Head of caudate nucleus (tissue), 42 donors: ENCODE measurements at regions not wholly inside any gene's neighbourhood (a gene's known extent, or its start where the extent isn't known, plus 50 kb on each side); places are given as distances from the start of the nearest gene placed in this dataset.

ENCODE experiments used
- DNase-seq, 42 donors: peaks; one replicate each; pipeline versions ENCODE4 v3.0.0 to v3.0.0-alpha.2; 2020 to 2021; ENCODE audit warnings: mixed read lengths in 7 of 42
- intact Hi-C: fragments of 100-400 bp; cut with DNase I; formaldehyde crosslinking; loops from one replicate; pipeline ENCODE4 v1.15.0; 2022

DNA sequence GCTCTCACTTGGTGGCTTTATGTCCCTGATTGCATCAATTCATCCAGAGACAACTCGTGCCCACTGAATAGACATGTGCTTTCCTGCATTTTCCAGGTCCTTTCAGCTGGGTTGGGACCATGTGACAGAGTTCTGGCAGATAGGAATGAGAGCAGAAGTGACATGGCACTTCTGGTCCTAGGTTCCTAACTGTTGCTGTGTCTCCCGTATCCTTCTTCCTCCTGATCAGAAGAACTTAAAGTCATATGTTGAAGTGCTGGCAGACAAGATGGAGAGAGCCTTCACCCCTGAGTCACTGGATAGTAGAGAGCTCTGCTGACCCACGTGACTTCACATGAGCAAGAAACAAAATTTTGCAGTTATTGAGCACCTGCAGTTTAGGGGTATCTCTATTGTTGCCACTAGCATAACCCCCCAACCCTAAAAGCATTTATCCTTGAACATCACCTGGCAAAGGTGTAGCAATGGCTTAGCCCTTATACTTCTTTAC lies 80.0 kb downstream of the NREP start:
- intact Hi-C loops: no loop called here
- DNase-seq: no peak

DNA sequence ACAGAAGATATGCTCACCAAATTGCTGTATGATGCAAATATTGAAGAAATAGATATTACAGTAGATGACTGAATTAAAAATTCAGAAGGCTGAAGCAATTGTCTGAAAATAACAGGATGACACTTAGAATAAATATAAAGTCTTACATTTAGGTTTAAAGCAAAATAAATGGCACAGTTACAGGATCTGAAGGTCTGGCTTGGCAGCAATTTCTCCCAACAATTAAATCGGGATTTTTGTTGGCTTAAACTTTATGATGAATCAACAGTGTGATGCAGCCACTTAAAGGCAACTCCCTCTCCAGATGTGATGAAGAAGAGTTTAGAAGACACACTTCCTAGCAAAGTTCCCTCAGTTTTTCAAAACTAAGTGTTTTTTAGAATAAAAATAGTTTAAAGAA lies 80.5 kb downstream of the NREP start:
- no peak for DNase-seq
- intact Hi-C loops: no loop called here

DNA sequence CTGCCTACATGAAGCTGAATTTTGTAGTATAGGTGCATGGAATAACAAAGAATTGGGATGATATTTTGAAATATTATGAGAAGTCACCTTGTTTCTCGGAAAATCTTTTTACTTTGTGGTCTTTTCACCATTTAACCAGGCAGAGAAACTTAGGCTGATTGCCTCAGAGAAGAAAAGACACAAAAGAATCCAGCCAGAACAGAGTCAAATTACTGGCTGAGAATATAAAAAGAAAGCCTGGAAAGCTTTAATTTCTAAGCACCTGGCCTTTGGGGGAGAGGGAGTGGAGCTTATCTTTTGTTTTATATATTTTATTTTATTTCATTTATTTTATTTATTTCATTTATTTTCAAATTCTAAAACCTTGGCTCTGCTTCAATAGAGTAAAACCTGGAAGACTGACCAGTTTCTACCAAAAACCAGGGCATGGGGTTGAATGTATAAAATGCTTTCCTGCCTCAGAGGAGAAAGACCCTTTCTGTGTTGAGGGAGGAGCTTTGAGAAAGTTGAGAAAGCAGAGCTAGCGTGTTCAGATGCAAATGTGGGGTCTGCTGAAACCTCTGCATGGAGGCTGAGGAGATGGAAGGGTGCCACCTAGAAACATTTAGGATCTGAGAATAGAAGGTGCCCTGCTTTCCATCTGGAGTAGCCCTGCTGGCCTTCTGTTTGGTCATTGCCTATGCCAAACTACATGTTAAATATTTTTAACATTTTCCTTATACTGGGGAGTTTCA lies 81.6 kb downstream of the NREP start:
- DNase-seq: no peak

DNA sequence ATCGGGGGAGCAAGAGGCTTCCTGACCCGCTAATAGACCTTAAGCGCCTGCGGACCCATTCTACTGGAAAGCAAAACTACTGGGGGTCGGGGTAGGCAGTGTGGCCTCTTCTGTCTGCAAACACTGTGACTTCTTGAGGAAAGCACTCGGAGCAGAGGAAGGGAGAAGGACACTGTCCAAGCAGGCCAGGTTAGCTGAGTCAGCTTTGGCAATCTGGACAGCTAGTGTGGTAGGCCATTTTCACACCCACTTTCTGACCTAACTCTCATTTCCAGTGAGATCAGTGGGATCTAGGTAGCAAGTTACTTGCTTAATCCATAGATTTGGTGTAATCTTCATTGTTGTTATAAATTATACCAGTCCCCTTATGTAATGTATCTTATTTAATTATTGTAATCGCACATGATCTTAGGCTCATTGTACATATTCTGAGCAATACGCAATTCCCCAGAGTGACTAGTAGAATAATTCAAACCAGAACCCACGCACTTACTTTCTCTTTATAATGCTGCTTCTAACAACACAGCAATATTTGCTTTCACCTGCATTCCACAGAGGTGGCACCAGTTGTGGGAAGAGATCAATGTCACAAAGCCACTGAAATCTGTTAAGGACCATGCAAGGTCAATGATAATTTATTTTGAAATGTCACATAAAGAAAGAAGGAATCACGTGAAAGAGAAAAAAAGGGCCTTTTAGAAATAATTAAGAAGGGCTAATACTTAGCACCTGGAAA lies 82.9 kb downstream of the NREP start:
- intact Hi-C loops: no loop called here
- no peak for DNase-seq

More for the DNA sequence above, 81.6 kb downstream of the NREP start:
- intact Hi-C loops: no loop called here

DNA sequence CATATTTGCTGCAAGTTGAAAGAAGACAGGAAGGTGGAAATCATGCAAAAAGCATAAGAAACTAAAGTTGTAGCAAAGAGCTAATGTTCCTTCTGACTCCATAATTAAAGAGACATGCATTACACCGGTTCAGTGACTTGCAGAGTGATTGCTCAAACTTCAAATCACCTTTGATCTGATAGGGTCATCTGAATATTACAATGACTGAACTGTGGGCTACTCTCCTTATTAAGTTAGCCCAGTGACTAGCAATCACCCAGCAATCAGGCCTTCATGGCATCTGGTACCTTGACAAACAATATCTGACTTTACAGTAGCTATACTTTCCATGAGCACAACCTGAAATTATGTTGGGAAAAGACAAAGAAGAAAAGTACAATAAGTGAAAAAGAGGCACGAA lies 84.9 kb downstream of the NREP start:
- intact Hi-C loops: no loop called here
- DNase-seq: no peak

DNA sequence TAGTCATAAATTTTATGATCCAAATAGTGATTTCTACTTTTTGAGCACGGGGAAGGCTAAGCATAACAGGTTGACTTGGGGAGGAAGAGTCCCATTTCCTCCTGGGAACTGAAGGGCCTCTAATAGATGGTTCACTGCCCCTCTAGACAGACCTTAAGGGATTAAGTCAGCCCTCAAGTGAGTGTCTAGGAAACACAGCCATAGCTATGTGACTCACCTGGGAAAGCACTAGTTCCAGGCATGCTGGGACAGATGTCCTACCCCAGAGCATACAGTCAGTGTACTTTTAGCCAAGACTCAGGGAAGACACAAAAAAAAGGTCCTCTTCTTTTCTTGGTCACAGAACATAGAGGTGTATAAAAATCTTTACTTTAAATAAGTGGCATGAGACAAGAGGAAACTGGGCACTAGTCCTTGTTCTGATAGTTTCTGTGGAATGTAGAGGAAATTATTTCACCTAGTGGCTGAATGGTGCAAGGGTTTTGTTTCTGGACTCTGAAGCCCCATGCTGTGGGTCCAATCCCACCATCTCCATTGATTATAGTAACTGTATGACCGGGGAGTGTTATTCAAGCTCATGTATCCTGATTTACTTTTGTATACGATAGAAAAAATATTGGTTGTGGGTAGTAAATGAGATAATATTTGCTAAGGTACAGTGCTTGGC lies 86.0 kb downstream of the NREP start:
- intact Hi-C loops: no loop called here
- no peak for DNase-seq

DNA sequence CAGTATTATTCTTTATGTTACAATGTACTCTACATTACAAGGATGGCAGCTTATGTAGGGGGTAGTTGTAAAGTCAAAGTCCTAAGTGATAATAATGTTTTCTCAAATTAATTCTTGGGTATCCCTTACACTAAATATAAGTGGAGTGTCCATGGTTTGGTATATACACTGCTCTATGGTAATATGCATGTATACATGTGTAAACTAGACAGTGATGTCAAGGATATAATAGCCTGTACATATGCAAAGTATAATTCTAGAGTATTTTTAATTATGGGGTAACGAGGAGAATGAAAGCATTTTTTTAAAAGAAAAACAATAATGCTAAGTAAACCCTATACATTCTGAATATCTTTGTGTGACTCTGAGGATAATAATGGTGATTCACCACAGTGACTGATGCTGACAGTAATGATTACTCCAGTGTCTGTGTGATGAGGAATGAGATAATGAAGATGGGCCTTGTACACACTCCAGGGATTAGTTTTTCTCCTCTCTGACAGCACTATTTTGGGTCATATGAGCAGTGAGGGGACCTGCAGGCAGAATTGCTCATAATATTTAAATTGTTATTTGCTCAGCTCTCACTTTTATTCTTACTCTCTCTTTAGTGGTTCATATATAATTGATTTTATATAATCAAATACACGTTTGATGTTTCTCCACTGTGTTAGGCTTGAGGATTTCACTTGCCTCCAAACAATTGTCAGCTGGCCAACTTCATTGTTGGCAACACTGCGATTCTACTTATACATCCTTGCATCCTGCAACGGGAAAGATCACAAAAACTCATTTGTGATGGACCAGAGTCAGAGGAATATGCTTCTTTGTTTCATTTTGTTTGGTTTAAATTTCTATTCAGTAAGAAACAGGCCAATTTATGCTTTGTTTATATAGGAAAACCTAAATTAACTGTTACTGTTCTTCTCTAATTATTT lies 88.2 kb downstream of the NREP start:
- no peak for DNase-seq
- intact Hi-C loops: no loop called here

DNA sequence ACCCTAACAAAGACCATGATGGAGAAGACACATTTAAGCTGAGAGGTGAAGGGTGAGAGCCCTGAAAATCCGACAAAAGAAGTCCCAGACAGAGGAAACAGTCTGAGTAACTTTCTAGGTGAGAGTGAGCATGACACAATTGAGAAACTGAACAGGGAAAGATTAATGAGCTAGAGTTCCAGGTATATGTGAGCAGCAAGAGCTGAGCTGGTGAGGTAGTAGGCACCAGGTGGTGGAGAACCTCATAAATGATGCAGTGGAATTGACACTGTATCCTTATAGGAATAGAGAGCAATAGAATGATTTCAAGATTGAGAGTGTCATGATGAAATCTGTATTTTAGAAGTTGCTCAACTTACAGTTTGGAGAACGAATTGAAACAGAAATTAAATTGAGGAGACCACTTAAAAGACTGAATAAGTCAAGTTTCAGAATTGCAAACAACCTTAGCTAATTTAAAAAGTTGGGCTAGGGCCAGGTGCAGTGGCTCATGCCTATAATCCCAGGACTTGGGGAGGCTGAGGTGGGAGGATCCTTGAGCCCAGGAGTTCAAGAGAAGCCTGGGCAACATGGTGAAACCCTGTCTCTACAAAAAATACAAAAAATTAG lies 89.8 kb downstream of the NREP start:
- intact Hi-C loops: no loop called here
- no peak for DNase-seq

DNA sequence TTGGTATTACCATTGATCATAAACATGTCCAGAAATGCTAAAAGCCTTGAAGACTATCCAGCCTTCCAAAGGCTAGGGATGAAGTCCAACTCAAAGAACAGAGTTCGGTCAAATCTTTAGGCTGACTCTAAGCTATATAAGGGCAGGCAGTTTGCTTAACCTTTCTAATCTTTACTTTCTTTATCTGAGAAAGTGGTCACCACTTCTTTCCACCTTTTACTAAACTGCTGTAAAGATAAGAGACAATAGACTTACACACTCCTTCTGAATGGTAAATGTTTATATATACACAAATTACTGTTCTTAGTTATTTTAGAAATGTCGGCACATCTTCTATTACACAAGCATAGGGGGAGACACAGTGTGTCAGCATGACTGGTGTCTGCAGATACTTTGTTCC lies 100.4 kb downstream of the NREP start:
- intact Hi-C loops: no loop called here
- DNase-seq: no peak

DNA sequence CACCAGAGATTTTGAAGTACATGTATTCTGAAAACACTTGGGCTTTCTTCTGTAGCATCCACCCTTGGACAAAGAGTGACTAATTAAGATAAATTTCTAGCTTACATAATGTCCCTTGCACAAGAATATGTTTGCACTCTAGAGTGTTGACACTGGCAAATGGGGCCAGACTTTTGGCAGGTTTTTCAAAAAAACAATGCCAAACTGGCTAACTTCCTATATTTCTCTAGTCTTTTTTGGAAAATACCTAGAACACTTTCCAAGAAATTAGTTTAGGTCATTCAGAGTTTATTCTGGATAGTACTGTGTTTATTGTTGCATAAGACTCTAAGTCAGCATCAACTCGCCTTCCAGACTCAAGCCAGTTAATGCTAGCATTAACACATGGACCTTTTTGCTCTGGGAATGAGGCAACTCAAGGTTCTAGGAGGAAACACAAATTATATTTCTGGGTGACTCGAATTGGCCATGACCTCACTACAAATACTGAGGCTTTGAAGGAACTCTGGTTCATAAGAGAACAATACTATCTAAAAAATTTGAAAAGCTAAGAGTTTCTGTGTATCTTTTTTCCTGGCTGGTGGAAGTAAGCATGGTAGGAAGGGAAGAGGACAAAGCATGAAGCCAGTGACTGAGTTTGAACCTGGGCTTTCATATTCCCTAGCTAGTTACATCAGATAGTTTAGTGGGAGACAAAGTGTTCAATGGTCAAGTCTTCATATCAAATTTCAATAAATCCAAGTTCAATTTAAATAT lies 101.6 kb downstream of the NREP start:
- DNase-seq: no peak
- intact Hi-C loops: no loop called here

DNA sequence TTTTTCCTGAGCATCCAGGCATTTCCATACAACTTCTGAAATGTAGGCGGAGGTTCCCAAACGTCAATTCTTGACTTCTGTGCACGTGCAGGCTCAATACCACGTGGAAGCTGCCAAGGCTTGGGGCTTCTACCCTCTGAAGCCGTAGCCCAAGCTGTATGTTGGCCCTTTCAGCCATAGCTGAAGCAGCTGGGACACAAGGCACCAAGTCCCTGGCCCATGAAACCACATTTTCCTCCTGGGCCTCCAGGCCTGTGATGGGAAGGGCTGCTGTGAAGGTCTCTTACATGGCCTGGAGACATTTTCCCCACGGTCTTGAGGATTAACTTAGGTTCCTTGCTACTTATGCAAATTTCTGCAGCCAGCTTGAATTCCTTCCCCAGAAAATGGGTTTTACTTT lies 103.6 kb downstream of the NREP start:
- intact Hi-C loops: no loop called here
- DNase-seq: no peak

DNA sequence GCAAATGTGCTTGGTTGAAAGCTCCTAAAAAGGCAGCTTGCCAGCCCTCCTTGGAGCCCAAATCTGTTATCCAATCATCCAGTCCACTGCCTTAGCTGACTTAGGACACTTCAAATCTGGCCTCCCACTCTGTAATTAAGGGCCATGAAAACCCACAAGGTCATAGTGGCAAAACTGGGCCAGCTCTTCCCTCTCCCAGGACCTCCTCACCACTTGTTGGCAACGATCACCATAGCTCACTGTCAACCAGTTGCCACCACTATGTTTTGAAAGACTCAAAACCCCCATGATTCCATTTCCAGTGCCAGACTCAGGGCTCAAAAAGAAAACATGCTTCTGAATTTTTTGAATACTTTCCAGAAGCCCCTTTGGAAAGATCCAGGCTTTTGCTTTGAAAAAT lies 107.5 kb downstream of the NREP start:
- no peak for DNase-seq
- intact Hi-C loops: no loop called here

DNA sequence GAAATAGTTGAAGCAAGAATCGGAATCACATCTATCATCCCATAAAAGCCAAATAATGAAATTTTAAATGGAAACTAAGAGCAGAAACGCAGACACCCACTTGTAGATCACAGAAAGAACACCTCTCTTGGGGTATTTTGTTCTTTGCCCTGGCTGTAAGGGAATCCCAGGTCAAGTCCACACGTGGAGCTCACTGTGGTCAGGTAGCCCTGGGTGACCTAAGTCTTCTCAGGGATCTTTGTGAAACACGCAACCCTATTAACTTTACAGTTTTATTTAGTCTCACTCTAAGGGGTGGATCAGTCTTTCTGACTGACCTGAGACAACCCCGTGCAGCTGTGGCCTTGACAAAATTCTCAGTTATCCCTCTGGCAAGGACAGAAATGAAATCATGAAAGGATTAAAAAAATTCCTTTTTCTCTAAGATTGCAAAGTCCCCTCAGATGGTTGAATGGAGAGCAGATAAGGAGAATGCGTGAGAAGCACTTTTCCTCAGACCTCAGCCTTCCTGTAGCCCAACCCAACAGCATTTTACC lies 111.6 kb downstream of the NREP start:
- intact Hi-C loops: no loop called here
- no peak for DNase-seq

DNA sequence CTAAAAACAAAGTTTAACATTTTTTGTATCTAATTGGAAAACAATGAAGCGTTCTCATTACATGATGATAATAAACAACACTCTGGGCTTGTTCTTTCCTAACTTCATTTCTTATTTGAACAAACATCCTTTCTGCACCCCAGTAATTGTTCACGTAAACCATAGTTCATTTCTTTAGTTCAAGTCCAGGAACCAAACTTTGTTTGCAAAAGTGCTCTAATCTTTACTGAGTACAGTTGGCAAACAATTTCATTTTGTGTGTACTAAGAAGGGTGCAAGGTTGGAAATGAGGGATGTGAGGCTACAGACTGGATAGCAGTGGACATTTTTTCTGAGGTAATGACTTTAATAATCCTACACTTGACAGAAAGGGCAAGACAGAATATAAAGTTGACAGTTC lies 113.5 kb downstream of the NREP start:
- no peak for DNase-seq
- intact Hi-C loops: no loop called here

DNA sequence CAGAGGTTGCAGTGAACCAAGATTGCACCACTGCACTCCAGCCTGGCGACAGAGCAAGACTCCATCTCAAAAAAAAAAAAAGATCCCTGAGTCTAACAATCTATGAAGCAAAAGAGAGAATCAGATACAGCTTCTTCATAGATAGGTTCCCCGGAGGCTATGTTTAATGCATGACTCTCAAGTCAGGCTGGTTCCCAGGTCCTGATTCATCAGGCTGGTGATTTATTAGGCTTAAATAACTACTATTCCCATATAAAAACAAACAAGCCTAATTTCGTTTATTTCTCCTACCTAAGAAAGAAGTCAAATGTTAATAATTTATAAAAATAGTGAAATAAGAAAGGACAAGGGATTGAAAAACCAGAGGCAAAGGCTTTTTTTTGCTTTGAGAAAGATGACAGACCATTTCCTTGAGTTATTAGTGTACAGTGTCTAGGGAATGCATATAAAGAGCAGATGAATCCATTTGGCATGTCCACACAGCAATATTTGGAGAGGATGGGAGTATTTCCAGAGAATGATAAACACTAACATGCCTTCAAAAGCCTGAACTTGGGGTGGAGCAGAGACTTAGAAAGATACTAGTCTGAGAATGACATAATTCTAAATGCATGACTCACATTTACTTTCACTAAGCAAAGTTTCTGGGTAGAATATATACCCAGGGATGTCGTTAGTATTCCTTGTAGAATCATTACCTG lies 115.3 kb downstream of the NREP start:
- intact Hi-C loops: no loop called here
- DNase-seq: no peak

DNA sequence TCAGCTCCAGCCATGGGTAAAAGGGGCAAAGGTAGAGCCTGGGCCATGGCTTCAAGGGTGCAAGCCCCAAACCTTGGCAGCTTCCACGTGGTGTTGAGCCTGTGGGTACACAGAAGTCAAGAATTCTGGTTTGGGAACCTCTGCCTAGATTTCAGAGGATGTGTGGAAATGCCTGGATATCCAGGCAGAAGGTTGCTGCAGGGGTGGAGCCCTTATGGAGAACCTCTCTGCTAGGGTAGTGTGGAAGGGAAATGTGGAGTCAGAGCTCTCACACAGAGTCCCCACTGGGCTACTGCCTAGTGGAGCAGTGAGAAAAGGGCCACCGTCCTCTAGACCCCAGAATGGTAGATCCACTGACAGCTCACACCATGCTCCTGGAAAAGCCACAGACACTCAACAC lies 117.1 kb downstream of the NREP start:
- intact Hi-C loops: no loop called here

DNA sequence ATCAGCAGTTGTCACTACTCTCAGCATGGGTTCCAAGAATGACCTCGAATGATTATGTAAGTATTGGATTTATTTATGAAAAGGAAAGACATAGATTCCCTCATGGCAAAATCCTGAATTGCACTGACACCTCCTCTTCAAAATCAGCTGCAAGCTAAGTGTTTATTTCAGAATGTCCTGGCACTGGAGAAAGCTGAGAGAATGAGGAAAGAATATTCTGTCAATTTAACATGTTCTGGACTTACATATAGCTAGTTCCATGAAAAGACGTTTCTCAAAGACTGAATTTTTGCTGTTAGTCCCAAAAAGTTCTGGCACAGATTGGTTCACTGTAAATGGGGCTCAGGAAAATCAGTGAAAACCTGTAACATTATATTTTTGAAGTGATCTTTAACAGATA lies 120.3 kb downstream of the NREP start:
- no peak for DNase-seq
- intact Hi-C loops: no loop called here

More for the DNA sequence above, 117.1 kb downstream of the NREP start:
- DNase-seq: no peak
